Spleen (tissue), 11 donors: ENCODE measurements at regions not wholly inside any gene's neighbourhood (a gene's known extent, or its start where the extent isn't known, plus 50 kb on each side); places are given as distances from the start of the nearest gene placed in this dataset.

Source experiments
- DNase-seq: peaks from one replicate; pipeline ENCODE4 v3.0.0-alpha.2; 2020
- H3K27ac ChIP-seq, 8 donors: fragments of 200-600 bp; sonication (generic) in 7 of 8; 1 replicate in 4 of 8; 2 replicates in 4 of 8; pipeline versions ENCODE4 v1.5.0 to v1.8.0; 2016 to 2021; ENCODE audit warnings: inconsistent platforms in 4 of 8, mild to moderate bottlenecking in 4 of 8, moderate library complexity in 1 of 8
- H3K27me3 ChIP-seq, 7 donors: fragments of 200-600 bp; sonication (generic) in 6 of 7; replicated peaks in 1 of 7; 1 replicate in 4 of 7; 2 replicates in 3 of 7; pipeline versions ENCODE4 v1.5.0 to v1.8.0; 2016 to 2021; ENCODE audit warnings: inconsistent platforms in 3 of 7, mild to moderate bottlenecking in 1 of 7
- H3K36me3 ChIP-seq, 6 donors: fragments of 200-600 bp; sonication (generic) in 5 of 6; 1 replicate in 4 of 6; 2 replicates in 2 of 6; pipeline versions ENCODE4 v1.5.0 to v1.8.0; 2016 to 2021; ENCODE audit warnings: inconsistent platforms in 2 of 6
- H3K4me1 ChIP-seq, 6 donors: fragments of 200-600 bp; sonication (generic) in 5 of 6; 1 replicate in 3 of 6; 2 replicates in 3 of 6; pipeline versions ENCODE4 v1.5.0 to v1.8.0; 2016 to 2021; ENCODE audit warnings: inconsistent platforms in 3 of 6
- H3K4me3 ChIP-seq, 8 donors: fragments of 200-600 bp; sonication (generic) in 7 of 8; 1 replicate in 4 of 8; 2 replicates in 4 of 8; pipeline versions ENCODE4 v1.5.0 to v1.8.0; 2016 to 2021; ENCODE audit warnings: inconsistent platforms in 4 of 8, mild to moderate bottlenecking in 4 of 8, moderate library complexity in 2 of 8
- H3K9me3 ChIP-seq, 8 donors: fragments of 200-600 bp; sonication (generic) in 7 of 8; 1 replicate in 4 of 8; 2 replicates in 4 of 8; pipeline versions ENCODE4 v1.5.0 to v1.8.0; 2016 to 2021; ENCODE audit warnings: inconsistent platforms in 4 of 8
- POLR2A ChIP-seq, 3 donors: fragments of 450-650 bp; IDR thresholded peaks; one replicate each; pipeline ENCODE4 v1.5.1; 2017; ENCODE audit warnings: antibody characterized with exemption in 3 of 3, mild to moderate bottlenecking in 1 of 3
- POLR2AphosphoS5 ChIP-seq, 3 donors: sonication (generic); formaldehyde crosslinking; IDR thresholded peaks; one replicate each; pipeline ENCODE4 v1.5.1; 2017; ENCODE audit warnings: antibody characterized with exemption in 3 of 3
- WGBS, 5 donors: extraction: QIAGEN DNeasy Blood & Tissue Kit in 3 of 5; methylation state at CpG; one replicate each; pipeline versions ENCODE4 v1.1.5 to v1.1.7; 2013 to 2018; 5-methylcytosine and 5-hydroxymethylcytosine counted together
- intact Hi-C: fragments of 100-400 bp; cut with DNase I; formaldehyde crosslinking; loops from one replicate; pipeline ENCODE4 v1.15.0; 2023; ENCODE audit warnings: low total_unique reads
- TF ChIP-seq, protein P1 (sequence below), 11 experiments: fragments of 200-600 bp in 7 of 11; fragments of 450-650 bp in 4 of 11; sonication (generic) in 4 of 11; IDR thresholded peaks in 8 of 11; conservative IDR thresholded peaks in 3 of 11; 1 replicate in 7 of 11; 2 replicates in 4 of 11; pipeline versions ENCODE4 v1.4.0 to v1.8.0; 2016 to 2021; ENCODE audit warnings: antibody characterized with exemption in 11 of 11, inconsistent platforms in 4 of 11, mild to moderate bottlenecking in 1 of 11
- donor health status: healthy with polysubstance abuse.
- donor health status: DM: no; HTN: no; CAD: no; lungs with moderate emphysema.
- donor health status: DM: no; HTN: no; CAD: no.
- donor health status: Bipolar disorder and iron deficiency.
- donor health status: healthy.
- donor health status: DM: no; HTN: no; CAD: no.
- donor health status: DM: yes; HTN: yes; CAD: no.

DNA sequence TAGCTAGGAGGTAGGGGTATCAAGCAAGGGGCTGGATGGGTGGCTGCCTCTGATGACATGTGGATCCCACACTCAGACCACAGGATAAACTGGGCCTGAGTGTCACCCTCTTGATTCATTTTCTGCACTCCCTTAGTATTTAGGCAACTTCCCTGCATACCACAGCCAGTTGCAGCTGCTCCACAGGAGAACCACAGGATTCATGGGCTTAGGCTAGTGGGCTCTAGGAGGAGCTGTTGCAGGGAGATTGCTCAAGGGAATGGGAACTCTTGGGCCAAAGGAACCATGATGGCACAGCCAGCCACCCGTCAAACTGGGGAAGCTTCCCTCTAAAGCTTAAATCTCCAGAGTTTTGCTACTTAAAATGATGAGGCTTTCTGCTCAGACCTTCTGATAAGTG is 269.7 kb upstream of the ASIC2 start:
- H3K9me3 ChIP-seq, result peaks cover 0 to 23% (median 12%) of the 10 kb centered on the region in 8 donors
- H3K36me3 ChIP-seq, result no peaks in the 10 kb centered on the region
- intact Hi-C loops, result no loop called here
- WGBS, 5 donors, result 70 to 87% (median 78%) methylated on average over 1 of the region's 1 CpG
- peaks cover 0 to 6% (median 0%) of the 10 kb centered on the region in 6 donors for H3K4me1 ChIP-seq
- TF ChIP-seq POLR2AphosphoS5 (IDR thresholded peaks at IDR 0.05) (no peak), POLR2A (IDR thresholded peaks at IDR 0.05) (no peak)
- TF ChIP-seq, protein P1, sequence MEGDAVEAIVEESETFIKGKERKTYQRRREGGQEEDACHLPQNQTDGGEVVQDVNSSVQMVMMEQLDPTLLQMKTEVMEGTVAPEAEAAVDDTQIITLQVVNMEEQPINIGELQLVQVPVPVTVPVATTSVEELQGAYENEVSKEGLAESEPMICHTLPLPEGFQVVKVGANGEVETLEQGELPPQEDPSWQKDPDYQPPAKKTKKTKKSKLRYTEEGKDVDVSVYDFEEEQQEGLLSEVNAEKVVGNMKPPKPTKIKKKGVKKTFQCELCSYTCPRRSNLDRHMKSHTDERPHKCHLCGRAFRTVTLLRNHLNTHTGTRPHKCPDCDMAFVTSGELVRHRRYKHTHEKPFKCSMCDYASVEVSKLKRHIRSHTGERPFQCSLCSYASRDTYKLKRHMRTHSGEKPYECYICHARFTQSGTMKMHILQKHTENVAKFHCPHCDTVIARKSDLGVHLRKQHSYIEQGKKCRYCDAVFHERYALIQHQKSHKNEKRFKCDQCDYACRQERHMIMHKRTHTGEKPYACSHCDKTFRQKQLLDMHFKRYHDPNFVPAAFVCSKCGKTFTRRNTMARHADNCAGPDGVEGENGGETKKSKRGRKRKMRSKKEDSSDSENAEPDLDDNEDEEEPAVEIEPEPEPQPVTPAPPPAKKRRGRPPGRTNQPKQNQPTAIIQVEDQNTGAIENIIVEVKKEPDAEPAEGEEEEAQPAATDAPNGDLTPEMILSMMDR (IDR thresholded peaks at IDR 0.05 in 8 of 11, conservative IDR thresholded peaks at IDR 0.05 in 3 of 11), result no peak
- no peaks in the 10 kb centered on the region for H3K27me3 ChIP-seq
- H3K27ac ChIP-seq, result no peak overlapping the region
- DNase-seq, result no peak
- H3K4me3 ChIP-seq, result no peak overlapping the region

DNA sequence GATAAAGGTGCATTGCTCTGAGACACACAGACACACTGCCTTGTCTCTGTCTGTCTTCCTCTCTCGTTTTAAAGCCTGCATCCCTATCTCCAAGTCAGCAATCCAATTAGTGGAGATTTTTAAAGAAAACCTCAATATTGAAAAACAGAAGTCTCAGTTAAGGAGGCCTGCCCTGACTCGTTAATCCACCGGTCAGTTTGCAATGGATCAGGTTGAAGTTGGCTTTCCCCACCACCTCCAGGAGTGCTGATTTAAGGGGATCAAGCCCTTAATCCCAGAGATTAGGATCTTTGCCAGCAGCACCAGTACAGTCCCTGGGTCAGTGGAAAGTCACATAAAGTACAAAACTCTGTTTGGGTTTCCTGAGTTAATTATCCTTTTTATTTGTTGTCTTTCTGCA is 271.1 kb upstream of the ASIC2 start:
- peaks cover 0 to 10% (median 0%) of the 10 kb centered on the region in 8 donors for H3K9me3 ChIP-seq
- WGBS, 5 donors, result 75 to 81% (median 79%) methylated on average over 3 of the region's 3 CpGs

DNA sequence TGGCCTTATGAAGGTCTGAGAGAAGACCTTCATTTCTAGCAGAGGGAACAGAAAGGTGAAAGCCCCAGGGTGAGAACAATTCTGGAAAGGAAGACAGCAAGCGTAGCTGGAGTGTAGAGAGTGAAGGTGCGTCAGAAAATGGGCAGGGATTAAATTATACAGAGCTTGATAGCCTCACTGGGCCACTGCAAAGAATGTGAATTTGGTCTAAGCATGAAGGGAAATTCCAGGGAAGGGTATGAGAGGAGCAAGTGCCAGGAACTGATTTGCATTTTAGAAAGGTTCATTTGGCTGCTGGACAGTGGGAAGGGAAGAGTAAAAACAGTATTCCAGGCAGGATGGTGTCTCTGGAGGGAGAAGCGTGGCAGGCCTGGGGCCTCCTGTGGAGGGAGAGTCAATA is 274.1 kb upstream of the ASIC2 start:
- H3K27ac ChIP-seq, result no peak overlapping the region
- H3K27me3 ChIP-seq, result peaks cover 0 to 5% (median 0%) of the 10 kb centered on the region in 7 donors
- H3K4me3 ChIP-seq, result no peak overlapping the region
- no peaks in the 10 kb centered on the region for H3K4me1 ChIP-seq
- H3K36me3 ChIP-seq, result no peaks in the 10 kb centered on the region
- 68 to 82% (median 78%) methylated on average over 3 of the region's 3 CpGs for WGBS, 5 donors
- no peak for DNase-seq
- TF ChIP-seq, protein P1 (IDR thresholded peaks at IDR 0.05 in 8 of 11, conservative IDR thresholded peaks at IDR 0.05 in 3 of 11), result no peak
- TF ChIP-seq POLR2AphosphoS5 (IDR thresholded peaks at IDR 0.05) (no peak), POLR2A (IDR thresholded peaks at IDR 0.05) (no peak)
- intact Hi-C loops, result no loop called here
- peaks cover 0 to 6% (median 0%) of the 10 kb centered on the region in 8 donors for H3K9me3 ChIP-seq

More for the DNA sequence above, 271.1 kb upstream of the ASIC2 start:
- TF ChIP-seq, protein P1 (IDR thresholded peaks at IDR 0.05 in 8 of 11, conservative IDR thresholded peaks at IDR 0.05 in 3 of 11), result no peak
- TF ChIP-seq POLR2A (IDR thresholded peaks at IDR 0.05), result no peak
- TF ChIP-seq POLR2AphosphoS5 (IDR thresholded peaks at IDR 0.05), result no peak
- Histone ChIP-seq H3K4me1 (peaks cover 0 to 6% (median 0%) of the 10 kb centered on the region in 6 donors), H3K4me3 (no peak overlapping the region), H3K27me3 (no peaks in the 10 kb centered on the region), H3K27ac (no peak overlapping the region), H3K36me3 (no peaks in the 10 kb centered on the region)
- intact Hi-C loops, result no loop called here
- no peak for DNase-seq

DNA sequence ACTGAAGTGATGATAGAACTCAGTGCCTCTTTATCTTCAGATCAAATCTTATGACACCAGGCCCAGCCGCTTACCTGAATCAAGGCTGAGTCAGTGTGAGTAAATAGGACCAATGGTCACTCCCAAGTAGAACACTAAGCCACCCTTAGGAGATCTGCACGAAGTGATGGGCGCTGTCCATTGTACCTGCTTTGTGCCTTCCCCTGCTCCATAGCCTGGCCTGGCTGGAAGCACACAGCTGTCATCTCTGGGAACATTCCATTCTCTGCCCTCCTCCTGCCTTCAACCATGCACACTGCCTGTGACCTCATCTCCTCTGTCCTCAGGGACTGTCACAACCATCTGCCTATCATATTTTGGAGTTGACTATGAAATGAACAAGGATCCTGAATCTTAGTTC is 279.5 kb upstream of the ASIC2 start:
- intact Hi-C loops, result no loop called here
- H3K27me3 ChIP-seq, result peaks cover 0 to 9% (median 0%) of the 10 kb centered on the region in 7 donors
- H3K9me3 ChIP-seq, result no peaks in the 10 kb centered on the region
- 61 to 77% (median 70%) methylated on average over 3 of the region's 3 CpGs for WGBS, 5 donors
- TF ChIP-seq, protein P1 (IDR thresholded peaks at IDR 0.05 in 8 of 11, conservative IDR thresholded peaks at IDR 0.05 in 3 of 11), result no peak
- TF ChIP-seq POLR2A (IDR thresholded peaks at IDR 0.05), result no peak
- TF ChIP-seq POLR2AphosphoS5 (IDR thresholded peaks at IDR 0.05), result no peak
- no peak overlapping the region for H3K4me3 ChIP-seq
- H3K4me1 ChIP-seq, result no peaks in the 10 kb centered on the region
- no peaks in the 10 kb centered on the region for H3K36me3 ChIP-seq
- no peak overlapping the region for H3K27ac ChIP-seq
- no peak for DNase-seq
